C4-2B (cell line): ENCODE measurements at regions not wholly inside any gene's neighbourhood (a gene's known extent, or its start where the extent isn't known, plus 50 kb on each side); places are given as distances from the start of the nearest gene placed in this dataset.

Experiments used
- CTCF ChIP-seq: fragments of 450-650 bp; conservative IDR thresholded peaks from 2 replicates; pipeline ENCODE4 v1.5.1; 2017; ENCODE audit warnings: mild to moderate bottlenecking
- ZFX ChIP-seq: fragments of 450-650 bp; IDR thresholded peaks from 2 replicates; pipeline ENCODE4 v1.6.1; 2017

- TF ChIP-seq CTCF, result no peak
- TF ChIP-seq ZFX, result no peak
Observed at GRCh38 chr4:26204249-26204825, 116.5 kb upstream of the RBPJ start.
